Vagina (tissue), 2 donors: ENCODE measurements at regions not wholly inside any gene's neighbourhood (a gene's known extent, or its start where the extent isn't known, plus 50 kb on each side); places are given as distances from the start of the nearest gene placed in this dataset.

Experiments used
- DNase-seq, 2 donors: peaks; one replicate each; pipeline ENCODE4 v3.0.0-alpha.2; 2017; ENCODE audit errors: extremely low spot score in 2 of 2
- H3K27ac ChIP-seq: fragments of 200-600 bp; sonication (generic); one replicate; pipeline ENCODE4 v1.5.1; 2019
- H3K27me3 ChIP-seq: fragments of 200-600 bp; sonication (generic); one replicate; pipeline ENCODE4 v1.5.1; 2019
- H3K36me3 ChIP-seq, 2 donors: fragments of 200-600 bp; sonication (generic); one replicate each; pipeline ENCODE4 v1.5.1; 2017 to 2019
- H3K4me1 ChIP-seq: fragments of 200-600 bp; sonication (generic); one replicate; pipeline ENCODE4 v1.5.1; 2019
- H3K4me3 ChIP-seq, 2 donors: fragments of 200-600 bp; sonication (generic); 1 replicate in 1 of 2; 2 replicates in 1 of 2; pipeline ENCODE4 v1.5.1; 2016 to 2019
- H3K9me3 ChIP-seq: fragments of 200-600 bp; sonication (generic); one replicate; pipeline ENCODE4 v1.5.1; 2019
- CTCF ChIP-seq, 3 experiments: fragments of 450-650 bp in 2 of 3; fragments of 200-600 bp in 1 of 3; sonication (generic) in 1 of 3; IDR thresholded peaks; one replicate each; pipeline ENCODE4 v1.5.1; 2017 to 2019; ENCODE audit warnings: antibody characterized with exemption in 3 of 3, mild to moderate bottlenecking in 2 of 3, moderate library complexity in 2 of 3
- POLR2A ChIP-seq, 2 donors: fragments of 450-650 bp; IDR thresholded peaks; one replicate each; pipeline ENCODE4 v1.6.1; 2017; ENCODE audit warnings: antibody characterized with exemption in 2 of 2, mild to moderate bottlenecking in 2 of 2, moderate library complexity in 2 of 2
- POLR2AphosphoS5 ChIP-seq, 2 donors: sonication (generic); formaldehyde crosslinking; IDR thresholded peaks; one replicate each; pipeline ENCODE4 v1.9.0; 2017; ENCODE audit warnings: antibody characterized with exemption in 2 of 2, mild to moderate bottlenecking in 2 of 2, low read depth in 1 of 2; ENCODE audit not compliant: insufficient read depth in 1 of 2
- intact Hi-C: fragments of 100-400 bp; cut with DNase I; formaldehyde crosslinking; loops from one replicate; pipeline ENCODE4 v1.15.1; 2023

GRCh38 chr9:96141666-96142065 is 160.3 kb downstream of the HSD17B3 start:
- Histone ChIP-seq H3K4me1 (peaks cover 40% of the 10 kb centered on the region), H3K4me3 (no peak overlapping the region), H3K27me3 (no peaks in the 10 kb centered on the region), H3K9me3 (no peaks in the 10 kb centered on the region), H3K36me3 (no peaks in the 10 kb centered on the region), H3K27ac (no peak overlapping the region)
- intact Hi-C loops = no loop called here
- TF ChIP-seq POLR2AphosphoS5 (IDR thresholded peaks at IDR 0.05; ENCODE audit: insufficient read depth in 1 of 2, low read depth in 1 of 2) (no peak), CTCF (IDR thresholded peaks at IDR 0.05) (no peak), POLR2A (IDR thresholded peaks at IDR 0.05) (no peak)
- no peak for DNase-seq

DNA sequence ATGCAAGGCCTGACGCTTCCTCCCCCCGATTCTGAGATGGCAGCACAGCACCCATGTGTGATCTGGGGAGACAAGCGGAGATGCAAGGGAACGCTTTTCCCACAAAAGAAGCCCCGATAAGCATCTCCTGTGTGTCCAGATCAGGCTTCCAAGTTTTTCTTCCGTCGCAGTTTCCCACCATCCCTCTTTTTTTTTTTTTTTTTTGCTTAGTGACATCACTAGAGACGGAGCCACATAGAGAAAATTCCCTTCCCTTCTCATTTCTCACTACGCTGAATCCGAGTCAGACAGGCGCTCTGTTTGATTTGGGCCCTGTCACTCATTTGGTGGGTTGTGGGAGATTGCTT is 160.9 kb downstream of the HSD17B3 start:
- Histone ChIP-seq H3K4me1 (peaks cover 44% of the 10 kb centered on the region), H3K27ac (peak overlapping the region; percentile 78), H3K36me3 (no peaks in the 10 kb centered on the region), H3K9me3 (no peaks in the 10 kb centered on the region), H3K27me3 (no peaks in the 10 kb centered on the region), H3K4me3 (no peak overlapping the region)
- intact Hi-C loops = no loop called here
- TF ChIP-seq POLR2A (IDR thresholded peaks at IDR 0.05) (no peak), CTCF (IDR thresholded peaks at IDR 0.05) (no peak)
- no peak for DNase-seq

- intact Hi-C loops = no loop called here
- no peak for DNase-seq
- no peak for TF ChIP-seq POLR2AphosphoS5 (IDR thresholded peaks at IDR 0.05; ENCODE audit: insufficient read depth in 1 of 2, low read depth in 1 of 2)
- H3K4me1 ChIP-seq = peaks cover 44% of the 10 kb centered on the region
- no peak overlapping the region for H3K4me3 ChIP-seq
- no peaks in the 10 kb centered on the region for H3K9me3 ChIP-seq
- peak overlapping the region; percentile 78 for H3K27ac ChIP-seq
- no peaks in the 10 kb centered on the region for H3K36me3 ChIP-seq
- H3K27me3 ChIP-seq = no peaks in the 10 kb centered on the region
Observed at GRCh38 chr9:96140296-96141127, 161.5 kb downstream of the HSD17B3 start.

GRCh38 chr9:96139592-96140295 is 162.2 kb downstream of the HSD17B3 start:
- H3K27ac ChIP-seq = peak overlapping the region; percentile 78
- intact Hi-C loops = no loop called here
- no peak for TF ChIP-seq POLR2A (IDR thresholded peaks at IDR 0.05)
- TF ChIP-seq CTCF (IDR thresholded peaks at IDR 0.05) = no peak
- TF ChIP-seq POLR2AphosphoS5 (IDR thresholded peaks at IDR 0.05; ENCODE audit: insufficient read depth in 1 of 2, low read depth in 1 of 2) = peak in 1 of 2 donors; percentile 52
- peaks cover 44% of the 10 kb centered on the region for H3K4me1 ChIP-seq
- DNase-seq = no peak
- H3K36me3 ChIP-seq = no peaks in the 10 kb centered on the region
- H3K27me3 ChIP-seq = no peaks in the 10 kb centered on the region
- no peaks in the 10 kb centered on the region for H3K9me3 ChIP-seq
- no peak overlapping the region for H3K4me3 ChIP-seq

- H3K27ac ChIP-seq = peak overlapping the region; percentile 78
- TF ChIP-seq POLR2AphosphoS5 (IDR thresholded peaks at IDR 0.05; ENCODE audit: insufficient read depth in 1 of 2, low read depth in 1 of 2) (no peak), CTCF (IDR thresholded peaks at IDR 0.05) (no peak), POLR2A (IDR thresholded peaks at IDR 0.05) (no peak)
- H3K27me3 ChIP-seq = no peaks in the 10 kb centered on the region
- intact Hi-C loops = no loop called here
- no peak overlapping the region for H3K4me3 ChIP-seq
- DNase-seq = no peak
- H3K4me1 ChIP-seq = peaks cover 44% of the 10 kb centered on the region
- no peaks in the 10 kb centered on the region for H3K9me3 ChIP-seq
- no peaks in the 10 kb centered on the region for H3K36me3 ChIP-seq
Observed at GRCh38 chr9:96138616-96139015, 163.4 kb downstream of the HSD17B3 start.
